ENCODE measurements at regions not wholly inside any gene's neighbourhood (a gene's known extent, or its start where the extent isn't known, plus 50 kb on each side); places are given as distances from the start of the nearest gene placed in this dataset.

GRCh38 chr12:20269337-20270067 lies 98.8 kb upstream of the PDE3A start:
- DNase-seq (ENCODE audit: low spot score): no peak
- ChIA-PET POLR2A (interaction anchor here (0.6 kb wide), 1 partner anchor 9 kb away, joined by 4 read pairs; no protein-coding TSS in a partner anchor), CTCF (ENCODE audit: unreplicated experiment) (no interaction called here)
- Histone ChIP-seq H3K79me2 (ENCODE audit: insufficient read depth, low read depth, low read length) (no peaks in the 10 kb centered on the region), H3K36me3 (ENCODE audit: insufficient read depth, low read length) (no peaks in the 10 kb centered on the region), H3K4me3 (ENCODE audit: low read depth, low read length, poor library complexity, severe bottlenecking) (no peak overlapping the region), H3K27ac (ENCODE audit: low read depth, low read length, poor library complexity, severe bottlenecking) (no peak overlapping the region), H4K20me1 (ENCODE audit: insufficient read depth, low read length) (no peaks in the 10 kb centered on the region), H2AFZ (ENCODE audit: low read length) (no peak overlapping the region), H3K9me2 (ENCODE audit: insufficient read depth, low read length) (no peaks in the 10 kb centered on the region), H3K4me1 (ENCODE audit: insufficient read depth, low read length, poor library complexity, severe bottlenecking) (no peaks in the 10 kb centered on the region), H3K4me2 (ENCODE audit: low read length) (no peak overlapping the region), H3K9me3 (ENCODE audit: low read length) (no peaks in the 10 kb centered on the region)
- BruUV-seq (replicated peaks): no TSS peak
- intact Hi-C loops (cut with micrococcal nuclease; ENCODE audit: unreplicated experiment): no loop called here
- no peak for TF ChIP-seq EZH2phosphoT487 (IDR thresholded peaks at IDR 0.05; ENCODE audit: borderline replicate concordance, low read depth, low read length)

- no peak overlapping the region for H3K4me2 ChIP-seq (ENCODE audit: low read length)
- no peak overlapping the region for H2AFZ ChIP-seq (ENCODE audit: low read length)
- intact Hi-C loops (cut with micrococcal nuclease; ENCODE audit: unreplicated experiment): no loop called here
- DNase-seq (ENCODE audit: low spot score): no peak
- CTCF ChIA-PET (ENCODE audit: unreplicated experiment): no interaction called here
- no peak overlapping the region for H3K27ac ChIP-seq (ENCODE audit: low read depth, low read length, poor library complexity, severe bottlenecking)
- no peaks in the 10 kb centered on the region for H3K4me1 ChIP-seq (ENCODE audit: insufficient read depth, low read length, poor library complexity, severe bottlenecking)
- no peaks in the 10 kb centered on the region for H3K9me3 ChIP-seq (ENCODE audit: low read length)
- H3K9me2 ChIP-seq (ENCODE audit: insufficient read depth, low read length): no peaks in the 10 kb centered on the region
- no peaks in the 10 kb centered on the region for H4K20me1 ChIP-seq (ENCODE audit: insufficient read depth, low read length)
- POLR2A ChIA-PET: interaction anchor here (1.0 kb wide), 1 partner anchor 11 kb away, joined by 3 read pairs; no protein-coding TSS in a partner anchor
- no peak overlapping the region for H3K4me3 ChIP-seq (ENCODE audit: low read depth, low read length, poor library complexity, severe bottlenecking)
- BruUV-seq (replicated peaks): no TSS peak
- H3K36me3 ChIP-seq (ENCODE audit: insufficient read depth, low read length): no peaks in the 10 kb centered on the region
- no peaks in the 10 kb centered on the region for H3K79me2 ChIP-seq (ENCODE audit: insufficient read depth, low read depth, low read length)
- TF ChIP-seq, protein P1, sequence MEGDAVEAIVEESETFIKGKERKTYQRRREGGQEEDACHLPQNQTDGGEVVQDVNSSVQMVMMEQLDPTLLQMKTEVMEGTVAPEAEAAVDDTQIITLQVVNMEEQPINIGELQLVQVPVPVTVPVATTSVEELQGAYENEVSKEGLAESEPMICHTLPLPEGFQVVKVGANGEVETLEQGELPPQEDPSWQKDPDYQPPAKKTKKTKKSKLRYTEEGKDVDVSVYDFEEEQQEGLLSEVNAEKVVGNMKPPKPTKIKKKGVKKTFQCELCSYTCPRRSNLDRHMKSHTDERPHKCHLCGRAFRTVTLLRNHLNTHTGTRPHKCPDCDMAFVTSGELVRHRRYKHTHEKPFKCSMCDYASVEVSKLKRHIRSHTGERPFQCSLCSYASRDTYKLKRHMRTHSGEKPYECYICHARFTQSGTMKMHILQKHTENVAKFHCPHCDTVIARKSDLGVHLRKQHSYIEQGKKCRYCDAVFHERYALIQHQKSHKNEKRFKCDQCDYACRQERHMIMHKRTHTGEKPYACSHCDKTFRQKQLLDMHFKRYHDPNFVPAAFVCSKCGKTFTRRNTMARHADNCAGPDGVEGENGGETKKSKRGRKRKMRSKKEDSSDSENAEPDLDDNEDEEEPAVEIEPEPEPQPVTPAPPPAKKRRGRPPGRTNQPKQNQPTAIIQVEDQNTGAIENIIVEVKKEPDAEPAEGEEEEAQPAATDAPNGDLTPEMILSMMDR (conservative IDR thresholded peaks at IDR 0.05; ENCODE audit: low read length): no peak
- no peak for TF ChIP-seq EZH2phosphoT487 (IDR thresholded peaks at IDR 0.05; ENCODE audit: borderline replicate concordance, low read depth, low read length)
These were observed 97.8 kb upstream of the PDE3A start for GRCh38 chr12:20270557-20270956.

DNA sequence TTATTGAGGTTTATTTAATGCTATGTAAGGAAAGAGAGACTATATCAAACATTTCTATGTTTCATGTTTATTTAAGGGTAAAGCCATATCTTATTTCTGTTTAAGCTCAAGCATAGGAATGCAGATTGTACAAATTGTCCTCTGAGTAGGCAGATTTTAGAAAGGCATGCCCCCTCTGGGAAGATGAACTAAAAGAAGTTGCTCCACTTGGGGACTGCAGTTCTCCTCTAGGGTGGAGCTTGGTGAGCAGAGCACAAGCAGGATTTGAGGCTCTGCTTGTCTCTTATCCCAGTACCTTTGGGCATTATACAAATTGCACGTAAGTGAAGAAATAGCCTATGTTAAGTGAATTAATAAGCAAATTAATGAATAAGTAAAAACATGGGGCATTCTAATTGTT lies 96.2 kb upstream of the PDE3A start:
- Histone ChIP-seq H4K20me1 (ENCODE audit: insufficient read depth, low read length) (no peaks in the 10 kb centered on the region), H3K27ac (ENCODE audit: low read depth, low read length, poor library complexity, severe bottlenecking) (no peak overlapping the region), H3K9me2 (ENCODE audit: insufficient read depth, low read length) (no peaks in the 10 kb centered on the region), H2AFZ (ENCODE audit: low read length) (no peak overlapping the region), H3K4me3 (ENCODE audit: low read depth, low read length, poor library complexity, severe bottlenecking) (no peak overlapping the region), H3K36me3 (ENCODE audit: insufficient read depth, low read length) (no peaks in the 10 kb centered on the region), H3K4me2 (ENCODE audit: low read length) (no peak overlapping the region), H3K79me2 (ENCODE audit: insufficient read depth, low read depth, low read length) (no peaks in the 10 kb centered on the region), H3K4me1 (ENCODE audit: insufficient read depth, low read length, poor library complexity, severe bottlenecking) (no peaks in the 10 kb centered on the region), H3K9me3 (ENCODE audit: low read length) (no peaks in the 10 kb centered on the region)
- no peak for DNase-seq (ENCODE audit: low spot score)
- no peak for TF ChIP-seq EZH2phosphoT487 (IDR thresholded peaks at IDR 0.05; ENCODE audit: borderline replicate concordance, low read depth, low read length)
- TF ChIP-seq, protein P1 (conservative IDR thresholded peaks at IDR 0.05; ENCODE audit: low read length): no peak
- ChIA-PET POLR2A (no interaction called here), CTCF (ENCODE audit: unreplicated experiment) (no interaction called here)
- intact Hi-C loops (cut with micrococcal nuclease; ENCODE audit: unreplicated experiment): no loop called here
- BruUV-seq (replicated peaks): no TSS peak
